Tongue (tissue), 1 donor: ENCODE measurements at regions not wholly inside any gene's neighbourhood (a gene's known extent, or its start where the extent isn't known, plus 50 kb on each side); places are given as distances from the start of the nearest gene placed in this dataset.
"Not testable (repeated sequence)": the region's sequence is repeated elsewhere in the genome, so short reads cannot be mapped to it uniquely, and the experiment has no call there.

Source experiments
- DNase-seq: peaks from one replicate; pipeline ENCODE4 v3.0.0-alpha.2; 2015

- DNase-seq = no peak
These were observed 108.6 kb upstream of the VRK1 start for GRCh38 chr14:96688629-96689028.

DNA sequence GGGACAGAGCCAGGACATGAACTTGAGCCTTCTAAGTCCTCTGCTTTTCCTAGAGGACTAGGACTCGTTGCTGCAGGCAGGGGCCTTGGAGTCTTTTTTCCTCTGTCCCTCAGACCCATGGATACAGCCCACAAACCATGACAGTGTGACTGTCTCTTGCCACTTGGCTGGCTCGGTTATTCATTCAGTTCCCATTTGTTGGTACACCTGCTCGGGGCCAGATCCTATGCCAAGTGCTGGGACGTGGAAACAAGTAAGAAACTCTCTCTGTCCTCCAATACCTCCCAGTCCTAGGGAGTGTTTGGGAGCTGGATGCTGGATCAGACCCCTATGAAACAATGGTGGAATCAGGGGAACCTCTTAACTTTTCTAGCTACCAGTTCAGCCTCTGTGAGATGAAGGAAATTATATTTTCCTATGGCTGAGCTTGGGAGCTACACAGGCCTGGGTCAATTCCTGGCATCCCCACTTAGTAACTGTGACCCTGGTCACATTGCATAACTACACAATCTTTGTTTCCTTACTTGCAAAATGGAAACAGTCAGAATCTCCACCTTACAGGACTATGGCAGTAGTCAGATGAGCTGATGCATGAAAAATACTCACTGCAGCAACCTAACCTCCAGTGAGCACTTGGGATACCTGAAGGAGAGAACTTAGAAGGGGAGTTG is 106.3 kb upstream of the VRK1 start:
- DNase-seq = no peak

- DNase-seq = no peak
These were observed 103.8 kb upstream of the VRK1 start for GRCh38 chr14:96693252-96693820.

GRCh38 chr14:96693987-96694386 is 103.2 kb upstream of the VRK1 start:
- DNase-seq = no peak

DNA sequence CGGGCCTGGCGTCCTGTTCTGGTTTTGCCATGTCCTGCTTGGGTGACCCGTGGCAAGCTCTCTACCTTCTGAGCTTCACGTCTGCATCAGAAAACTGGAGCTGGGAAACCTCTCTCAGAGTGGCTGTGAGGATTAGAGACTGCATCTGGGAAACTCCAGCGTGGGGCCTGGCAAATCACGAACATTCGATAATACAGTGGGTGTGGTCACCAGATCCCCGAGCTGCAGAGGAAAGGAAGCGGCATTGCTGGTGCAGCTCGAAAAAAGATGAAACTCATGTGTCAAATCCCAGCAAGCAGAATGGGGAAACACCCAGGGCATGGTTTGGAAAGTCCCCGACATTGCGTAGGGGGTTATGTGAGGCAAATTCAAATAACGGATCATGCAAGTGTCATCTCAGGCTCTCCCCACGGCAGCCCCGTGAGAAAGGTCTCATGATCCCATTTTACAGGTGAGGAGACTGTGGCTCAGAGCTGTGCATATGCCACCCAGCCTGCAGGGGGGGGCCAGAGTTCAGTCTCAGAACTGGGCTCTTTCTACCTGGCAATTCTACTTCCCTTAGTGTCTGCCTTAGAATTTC is 98.1 kb upstream of the VRK1 start:
- DNase-seq = no peak

DNA sequence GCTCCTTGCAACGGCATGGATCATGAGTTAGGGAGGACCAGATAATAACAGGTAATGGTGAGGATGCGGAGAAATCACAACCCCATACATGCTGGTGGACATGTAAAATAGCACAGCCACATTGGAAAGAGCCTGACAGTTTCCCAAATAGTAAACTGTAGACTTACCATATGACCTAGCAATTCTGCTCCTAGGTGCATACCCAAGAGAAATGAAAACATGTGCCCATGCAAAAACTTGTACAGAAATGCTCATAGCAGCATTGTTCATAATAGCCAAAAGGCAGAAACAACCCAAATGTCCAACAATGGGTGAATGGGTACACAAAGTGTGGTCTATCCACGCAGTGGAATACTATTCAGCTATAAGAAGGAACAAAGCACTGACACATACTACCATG is 97.5 kb upstream of the VRK1 start:
- no peak for DNase-seq

GRCh38 chr14:96702831-96703230 is 94.4 kb upstream of the VRK1 start:
- DNase-seq = no peak

DNA sequence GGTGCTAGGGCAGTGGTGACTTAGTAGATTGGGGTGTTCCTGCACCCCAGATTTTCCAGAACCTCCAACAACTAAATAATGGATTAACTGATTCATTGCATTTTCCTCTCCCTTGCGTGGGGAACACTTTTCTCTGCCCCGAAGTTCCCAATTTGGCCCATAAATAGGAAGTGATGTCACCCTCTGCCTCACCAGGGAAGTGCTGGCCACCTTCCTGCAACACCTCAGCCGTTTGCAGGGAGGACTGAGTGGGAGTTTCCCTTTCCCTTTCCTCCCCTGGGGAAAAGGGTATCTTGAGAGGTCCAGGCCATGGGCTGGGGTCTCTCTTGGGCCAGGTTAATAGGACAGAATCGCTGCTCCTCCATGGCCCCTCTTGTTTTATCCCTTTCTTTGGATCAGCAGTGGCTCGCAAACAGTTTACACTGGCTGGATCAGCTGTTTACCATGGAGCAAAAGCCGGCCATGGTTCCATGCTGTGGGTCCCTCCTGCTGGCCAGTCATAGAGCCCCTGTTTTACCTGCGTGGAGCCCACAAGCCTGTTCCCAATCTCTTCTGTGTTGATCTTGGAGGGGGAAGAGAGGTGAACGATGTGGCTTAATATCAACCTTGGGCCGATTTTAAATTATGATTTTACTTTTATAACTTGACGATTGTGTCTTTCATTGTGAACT is 91.6 kb upstream of the VRK1 start:
- DNase-seq = no peak

GRCh38 chr14:96706893-96707292 is 90.3 kb upstream of the VRK1 start:
- DNase-seq = no peak

DNA sequence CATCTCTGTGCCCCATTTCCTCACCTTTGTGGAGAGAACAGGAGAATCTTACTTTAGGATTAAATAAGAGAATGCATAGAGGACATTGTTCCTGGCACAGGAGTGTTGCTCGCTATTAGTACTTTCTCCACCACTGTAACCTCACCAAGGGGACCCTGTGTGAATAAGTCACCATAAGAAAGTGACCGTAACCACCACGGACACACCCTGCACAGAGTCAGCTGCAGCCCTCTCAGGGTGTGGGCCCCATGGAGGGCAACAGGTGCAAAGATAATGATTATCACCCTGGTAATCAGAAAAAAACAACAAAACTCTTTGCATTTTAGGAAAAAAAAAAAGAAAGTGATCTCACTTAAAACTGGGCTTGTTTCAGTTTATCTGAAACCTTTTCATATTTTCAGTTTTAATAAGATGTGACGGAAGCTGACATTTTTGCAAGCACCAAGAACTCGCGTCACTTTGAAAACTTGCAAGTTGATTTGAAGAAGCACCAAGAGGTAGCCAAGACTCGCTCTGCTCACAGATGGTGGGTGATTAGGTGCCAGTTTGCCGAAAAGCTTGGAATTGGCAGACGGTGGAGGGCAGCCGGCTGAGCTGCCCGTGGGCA is 87.0 kb upstream of the VRK1 start:
- no peak for DNase-seq

DNA sequence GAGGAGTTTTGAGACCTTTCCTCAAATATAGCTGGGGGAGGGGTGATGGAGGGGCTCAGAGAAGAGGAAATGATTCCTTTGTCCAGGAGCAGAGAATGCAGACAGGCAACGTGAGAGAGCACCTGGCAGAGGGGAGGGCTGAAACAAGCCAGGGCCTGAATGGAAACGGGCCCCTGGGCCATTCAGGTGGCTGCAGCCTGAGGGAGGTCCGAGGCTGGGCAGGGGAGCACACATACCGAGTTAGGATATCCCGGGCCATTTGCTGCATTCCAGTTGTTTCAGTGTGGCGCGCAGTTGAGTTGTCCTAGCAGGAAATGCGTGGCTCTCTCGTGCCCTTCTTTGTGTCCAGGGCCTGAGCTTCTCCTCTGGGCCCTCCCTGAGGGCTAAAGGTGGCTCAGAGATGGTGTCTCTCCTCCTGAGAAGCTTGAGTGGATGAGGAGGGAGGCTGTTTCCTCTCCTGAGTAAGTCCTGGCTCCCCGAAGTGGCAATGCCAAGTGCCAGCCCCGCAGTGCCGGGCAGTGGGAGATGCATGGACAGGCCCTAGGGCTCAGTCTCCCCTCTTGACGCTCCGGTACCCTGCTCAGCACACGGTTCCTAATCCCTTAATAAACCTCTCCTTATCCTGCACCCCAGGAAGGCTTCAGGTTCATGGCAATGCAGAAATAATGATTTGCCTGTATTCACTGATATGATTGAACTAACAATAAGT is 85.5 kb upstream of the VRK1 start:
- no peak for DNase-seq

- no peak for DNase-seq
These were observed 83.8 kb upstream of the VRK1 start for GRCh38 chr14:96713426-96713825.

GRCh38 chr14:96714537-96714936 is 82.6 kb upstream of the VRK1 start:
- DNase-seq = not testable (repeated sequence)

DNA sequence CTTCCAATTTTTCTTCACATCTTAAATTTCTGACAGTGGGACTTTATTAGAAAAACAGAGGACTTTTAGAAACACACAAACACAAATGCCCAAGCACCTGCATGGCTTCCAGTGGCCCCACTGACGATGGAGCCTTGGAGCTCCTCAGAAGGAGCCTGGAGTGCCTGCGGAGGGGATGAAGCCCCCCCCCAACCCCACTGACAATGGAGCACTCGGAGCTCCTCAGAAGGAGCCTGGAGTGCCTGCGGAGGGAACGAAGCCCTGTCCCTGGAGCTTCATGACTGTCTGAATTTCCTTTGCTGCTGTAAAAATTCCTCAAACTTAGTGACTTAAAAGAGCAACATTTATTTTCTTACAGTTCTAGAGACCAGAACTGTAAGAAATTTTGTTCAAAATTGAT is 80.1 kb upstream of the VRK1 start:
- no peak for DNase-seq

DNA sequence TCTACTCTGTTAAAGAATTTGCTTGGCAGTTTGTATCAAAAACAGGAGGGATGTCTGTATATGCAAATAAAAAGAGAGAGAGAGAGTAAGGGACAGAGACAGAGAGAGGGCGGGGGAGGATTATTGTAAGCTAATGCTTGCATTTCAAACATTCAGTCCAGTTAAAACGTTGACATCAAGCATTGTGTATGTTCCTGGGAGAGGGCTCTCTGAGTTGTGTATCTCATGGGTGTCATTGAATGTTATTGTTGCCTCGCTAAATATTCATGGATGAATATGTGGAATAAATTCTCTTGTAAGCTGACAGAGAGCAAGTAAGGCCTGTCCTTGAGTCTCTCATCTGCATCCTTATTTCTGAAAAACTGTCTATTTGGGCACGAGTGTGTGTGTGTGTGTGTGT is 78.8 kb upstream of the VRK1 start:
- DNase-seq = no peak

- DNase-seq = not testable (repeated sequence)
These were observed 76.5 kb upstream of the VRK1 start for GRCh38 chr14:96720702-96721101.

GRCh38 chr14:96722736-96723135 is 74.4 kb upstream of the VRK1 start:
- no peak for DNase-seq

DNA sequence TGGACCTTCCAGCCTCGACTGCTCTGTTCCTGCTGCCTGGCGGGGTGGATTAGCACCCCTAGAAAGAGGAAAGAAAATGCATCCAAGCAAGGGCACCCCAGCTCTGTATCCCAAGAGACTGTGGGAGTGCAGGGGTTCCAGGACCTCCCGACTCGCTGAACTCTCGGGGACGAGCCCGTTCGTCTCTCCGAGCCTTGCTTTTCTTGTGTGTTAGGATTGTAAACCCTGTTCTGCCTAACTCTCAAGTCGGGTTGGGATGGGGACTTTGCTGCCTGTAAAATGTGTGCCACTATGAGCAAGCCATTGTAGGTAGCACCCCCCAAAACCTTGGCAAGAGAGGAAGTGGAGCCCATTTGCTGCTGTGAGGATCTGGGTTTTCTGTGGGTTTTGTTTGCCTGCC is 73.2 kb upstream of the VRK1 start:
- DNase-seq = no peak

GRCh38 chr14:96725232-96725631 is 72.0 kb upstream of the VRK1 start:
- DNase-seq = no peak

- DNase-seq = no peak
These were observed 70.1 kb upstream of the VRK1 start for GRCh38 chr14:96727073-96727472.

GRCh38 chr14:96727491-96727890 is 69.7 kb upstream of the VRK1 start:
- no peak for DNase-seq

- no peak for DNase-seq
These were observed 69.0 kb upstream of the VRK1 start for GRCh38 chr14:96727980-96728717.
